HG03457 (cell line): ENCODE measurements at regions not wholly inside any gene's neighbourhood (a gene's known extent, or its start where the extent isn't known, plus 50 kb on each side); places are given as distances from the start of the nearest gene placed in this dataset.

Source experiments
- ATAC-seq: cut with Tn5 transposase; IDR thresholded peaks from one replicate; pipeline ENCODE4 v1.9.1; 2021; ENCODE audit warnings: moderate number of reproducible peaks; ENCODE audit not compliant: unreplicated experiment

DNA sequence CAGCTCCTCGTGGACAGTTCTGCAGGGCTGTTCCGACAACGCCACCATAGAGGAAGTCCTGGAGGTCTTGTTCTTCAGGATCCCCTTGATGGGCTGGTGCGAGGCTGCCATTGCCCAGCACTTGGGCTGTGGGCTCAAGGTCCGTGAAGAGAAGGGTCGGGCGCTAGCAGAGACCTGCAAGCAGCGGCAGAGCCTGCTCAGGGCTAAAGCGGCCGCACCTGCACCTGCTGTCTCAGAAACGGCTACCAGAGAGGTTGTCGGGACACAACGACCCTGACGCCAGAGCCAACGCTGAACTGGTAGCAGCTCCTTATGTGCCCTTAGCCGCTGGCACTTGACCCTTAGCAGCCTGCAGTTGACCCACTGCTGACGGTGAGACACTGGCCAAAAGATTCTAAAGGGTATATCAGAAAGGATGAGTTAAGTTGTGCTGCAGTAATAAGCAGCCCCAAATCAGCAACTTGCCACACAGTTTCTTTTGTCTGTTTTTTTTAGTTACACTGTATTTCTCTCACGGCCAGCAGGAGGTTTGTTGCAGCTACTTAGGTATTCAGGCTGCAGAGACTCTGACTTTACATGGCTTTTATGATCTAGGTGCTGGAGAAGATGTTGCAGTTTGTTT, 55.5 kb upstream of the ST6GAL2 start:
- ATAC-seq: no peak

- no peak for ATAC-seq
Measured at GRCh38 chr2:106943468-106944200, 57.7 kb upstream of the ST6GAL2 start.

DNA sequence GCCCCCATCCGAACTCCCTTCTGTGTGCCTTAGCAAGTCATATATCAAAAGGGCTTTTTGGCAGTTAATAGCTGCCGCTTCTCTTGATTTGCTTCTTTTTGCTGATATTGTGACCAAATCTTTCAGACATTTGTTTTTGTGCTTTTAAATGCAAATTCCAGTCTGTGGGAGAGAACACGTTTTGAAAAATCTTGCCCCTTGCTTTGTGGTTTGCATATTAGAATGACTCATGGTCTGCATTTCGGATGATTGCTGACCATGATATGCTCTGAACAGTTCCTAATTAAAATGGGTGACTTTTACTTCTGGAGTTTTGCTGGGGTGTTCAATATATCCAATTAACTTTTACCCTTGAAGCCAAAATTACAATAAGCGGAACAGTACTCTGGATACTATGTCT, 58.2 kb upstream of the ST6GAL2 start:
- ATAC-seq: no peak

DNA sequence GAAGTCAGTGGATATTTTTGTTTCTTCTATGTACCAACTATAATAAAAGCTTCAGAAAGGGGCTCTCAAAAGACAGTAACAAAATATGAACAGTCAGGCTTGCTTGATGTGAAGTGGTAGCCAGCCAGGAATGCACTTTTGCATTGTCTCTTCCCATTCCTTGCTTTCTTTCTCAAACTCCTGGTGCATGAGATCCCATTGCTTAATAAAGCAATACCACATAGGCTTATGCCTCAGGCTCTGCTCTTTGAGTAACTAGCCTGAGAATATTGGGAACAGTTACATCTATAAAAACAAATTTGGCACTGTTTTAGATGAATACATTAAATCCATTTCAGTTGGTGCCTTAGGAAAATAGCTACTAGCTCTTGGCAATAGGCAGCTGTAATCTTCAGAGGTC, 62.6 kb upstream of the ST6GAL2 start:
- ATAC-seq: no peak

- ATAC-seq: no peak
Measured at GRCh38 chr2:106953236-106953635, 67.3 kb upstream of the ST6GAL2 start.

DNA sequence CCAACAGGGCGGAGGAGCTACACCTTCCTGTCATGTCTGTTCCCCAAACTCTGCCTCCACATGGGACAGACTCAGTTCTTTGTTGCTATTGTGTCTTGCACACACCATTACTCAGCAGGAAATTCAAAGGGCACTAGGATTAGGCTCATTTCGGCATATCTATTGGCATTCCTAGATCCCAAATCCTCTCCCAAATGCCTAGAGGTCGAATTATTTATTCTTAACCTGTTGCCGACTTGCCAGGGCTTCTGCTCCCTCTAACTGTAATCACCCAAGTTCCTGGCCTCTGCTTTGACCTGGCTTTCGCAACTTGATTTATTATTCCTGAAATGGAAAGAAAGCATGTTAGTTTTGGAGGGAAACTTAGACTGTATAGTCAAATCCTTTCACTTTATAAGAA, 67.8 kb upstream of the ST6GAL2 start:
- ATAC-seq: no peak

- no peak for ATAC-seq
Measured at GRCh38 chr2:106954304-106954703, 68.3 kb upstream of the ST6GAL2 start.

DNA sequence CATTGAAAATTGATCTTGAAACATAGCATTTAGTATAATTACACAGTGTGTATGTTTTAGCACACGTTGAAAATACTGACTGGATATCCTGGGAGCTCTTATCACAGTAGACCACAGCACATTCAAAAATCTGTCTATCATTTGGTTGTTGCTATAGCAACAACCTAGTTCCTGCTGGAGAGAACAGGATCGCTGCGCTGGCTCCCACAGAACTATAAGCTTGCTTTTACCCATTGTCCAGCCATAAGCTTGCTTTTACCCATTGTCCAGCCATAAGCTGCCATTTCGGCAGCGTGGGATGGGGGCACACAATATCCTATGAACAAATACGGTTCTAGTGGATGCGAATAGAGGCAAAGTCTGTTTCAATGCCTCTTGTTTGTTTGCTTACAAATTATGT, 70.4 kb upstream of the ST6GAL2 start:
- ATAC-seq: no peak

DNA sequence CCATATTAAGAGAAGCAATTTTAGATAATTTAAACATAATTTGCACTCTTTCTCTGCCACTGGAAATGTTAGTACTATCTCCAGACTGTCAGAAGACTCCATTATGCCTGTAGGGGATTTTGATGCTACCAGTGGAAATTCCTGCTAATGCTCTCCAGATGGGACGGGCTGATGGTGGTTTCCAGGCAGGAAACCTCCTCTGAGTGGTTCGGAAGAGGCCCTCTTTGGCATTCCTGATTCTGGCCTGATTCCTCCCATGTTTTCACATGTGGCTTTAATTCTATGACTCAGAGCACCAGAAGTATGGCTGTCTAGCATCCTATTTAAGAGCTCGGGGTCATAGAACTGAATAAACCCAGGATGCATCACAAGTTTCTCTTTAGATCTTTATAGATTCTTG, 70.9 kb upstream of the ST6GAL2 start:
- no peak for ATAC-seq

- ATAC-seq: no peak
Measured at GRCh38 chr2:106959975-106960682, 74.2 kb upstream of the ST6GAL2 start.

GRCh38 chr2:106960683-106961161, 74.8 kb upstream of the ST6GAL2 start:
- no peak for ATAC-seq

DNA sequence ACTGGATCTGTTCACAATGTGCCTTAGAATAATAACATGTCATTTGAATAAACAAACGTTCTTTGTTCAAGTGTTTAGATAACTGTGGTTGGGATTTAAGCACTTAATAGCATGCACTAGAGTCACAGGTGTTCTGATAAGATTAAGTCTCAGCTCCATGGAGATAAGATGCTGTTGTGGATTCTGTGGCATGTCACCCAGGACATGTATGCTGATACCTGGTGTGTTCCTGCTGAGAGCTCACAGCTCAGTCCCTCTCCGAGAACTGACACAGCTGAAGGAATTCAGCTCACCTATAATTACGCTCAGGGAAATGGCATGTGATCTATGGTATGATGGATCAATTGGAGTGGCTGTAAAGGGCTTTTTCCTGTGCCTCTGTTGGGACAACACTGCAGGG, 75.4 kb upstream of the ST6GAL2 start:
- ATAC-seq: no peak

DNA sequence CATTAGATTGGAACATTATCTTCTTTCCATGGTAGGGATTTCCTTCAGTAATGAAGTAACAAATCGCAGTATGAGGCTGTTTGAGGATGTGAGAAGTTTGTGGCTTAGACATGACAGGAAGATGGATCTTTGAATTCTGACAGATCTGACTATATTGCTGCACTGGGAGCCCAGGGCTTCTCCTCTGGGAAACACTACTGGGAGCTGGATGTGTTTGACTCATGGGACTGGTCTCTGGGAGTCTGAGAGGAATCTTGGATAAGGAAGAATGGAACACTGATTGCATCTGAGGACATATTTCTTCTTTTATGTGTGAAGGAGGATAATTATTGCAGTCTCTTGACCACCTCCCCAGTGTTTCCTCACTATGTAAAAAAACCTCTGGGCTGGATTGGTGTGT, 77.2 kb upstream of the ST6GAL2 start:
- ATAC-seq: no peak

- no peak for ATAC-seq
Measured at GRCh38 chr2:106963893-106964292, 77.9 kb upstream of the ST6GAL2 start.

DNA sequence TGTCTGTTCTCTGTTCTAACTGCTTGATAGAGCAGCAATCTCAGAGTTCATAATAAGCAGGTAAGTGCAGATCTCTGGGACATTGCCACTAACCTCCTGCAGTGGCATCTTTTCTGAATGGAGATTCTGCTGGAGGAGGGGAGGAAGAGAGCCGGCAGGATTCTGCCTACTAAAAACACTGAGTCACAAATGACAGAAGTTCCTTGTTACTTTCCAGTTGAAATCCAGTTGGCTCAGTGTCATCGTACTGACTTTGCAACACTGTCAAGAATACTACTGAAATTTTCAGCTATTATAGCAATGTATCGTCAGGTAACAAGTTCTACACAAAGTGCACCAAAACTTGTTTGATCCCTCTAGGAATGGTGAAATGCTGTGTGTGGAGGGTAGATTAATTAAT, 79.6 kb upstream of the ST6GAL2 start:
- ATAC-seq: no peak

GRCh38 chr2:106969777-106970176, 83.8 kb upstream of the ST6GAL2 start:
- ATAC-seq: no peak

DNA sequence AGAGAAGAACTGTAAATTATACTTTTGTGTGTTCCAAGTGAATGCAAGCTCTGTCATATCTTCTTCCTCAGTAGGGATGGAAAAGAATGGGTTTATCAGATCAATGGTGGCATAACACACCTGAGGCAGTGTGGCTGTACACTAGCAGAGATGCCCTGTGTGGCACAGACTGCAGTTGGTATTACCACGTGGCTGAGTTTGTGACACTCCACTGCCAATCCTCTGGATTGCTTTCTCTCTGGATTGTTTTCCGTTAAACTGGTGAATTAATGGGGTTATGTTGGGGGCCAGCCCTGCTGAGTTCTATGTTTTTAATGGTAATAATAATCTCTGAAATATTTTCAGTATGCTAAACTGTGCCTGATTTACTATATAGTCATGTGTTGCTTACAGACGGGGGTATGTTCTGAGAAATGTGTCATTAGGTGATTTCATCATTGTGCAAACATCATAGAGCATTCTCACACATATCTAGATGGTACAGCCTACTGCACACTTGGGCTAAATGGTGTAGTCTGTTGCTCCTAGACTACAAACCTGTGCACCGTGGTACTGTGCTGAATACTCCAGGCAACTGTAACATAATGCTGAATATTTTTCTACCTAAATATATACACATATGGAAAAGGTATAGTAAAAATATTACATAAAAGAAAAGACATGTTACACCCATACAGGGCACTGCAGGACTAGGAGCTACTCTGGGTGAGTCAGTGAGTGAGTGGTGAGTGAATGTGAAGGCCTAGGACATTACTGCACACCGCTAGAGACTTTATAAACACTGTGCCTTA, 84.7 kb upstream of the ST6GAL2 start:
- no peak for ATAC-seq

DNA sequence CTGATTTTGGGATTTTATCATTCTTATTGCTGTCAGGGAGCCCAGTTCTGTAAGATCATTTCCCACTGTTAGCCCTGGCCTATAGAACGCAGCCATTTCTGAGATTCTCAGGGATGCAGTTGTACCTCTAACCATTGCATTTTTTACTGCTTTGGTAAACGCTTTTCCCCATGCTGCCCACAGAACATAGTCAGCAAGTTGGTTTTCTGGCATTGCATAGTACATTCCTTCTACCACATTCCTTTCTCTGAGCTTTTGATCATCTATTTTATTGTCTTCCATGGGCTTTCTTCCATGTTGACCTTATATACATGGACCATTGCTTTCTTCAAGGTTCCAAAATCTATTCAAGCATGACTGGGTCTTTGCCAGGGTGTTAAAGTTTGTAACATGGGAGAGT, 86.8 kb upstream of the ST6GAL2 start:
- ATAC-seq: no peak

GRCh38 chr2:106974891-106975290, 88.9 kb upstream of the ST6GAL2 start:
- no peak for ATAC-seq

DNA sequence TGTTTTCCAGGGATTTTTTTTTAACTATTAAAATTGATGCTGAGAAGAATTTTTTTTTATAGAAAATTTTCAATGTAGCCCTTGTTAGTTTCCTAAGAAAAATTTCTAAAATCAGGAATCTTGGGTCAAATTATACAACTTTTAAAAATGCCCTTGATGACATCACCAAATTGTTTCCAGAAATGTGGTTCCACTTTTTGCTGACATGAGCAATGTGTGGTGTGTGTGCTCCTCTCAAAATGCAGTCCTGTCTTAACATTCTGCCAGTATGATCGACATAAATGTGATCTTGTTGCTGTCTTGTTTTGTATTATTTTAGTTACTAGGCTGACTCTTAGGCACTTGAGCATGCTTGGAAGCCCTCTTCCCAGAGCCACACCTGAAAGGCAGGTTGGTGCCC, 89.7 kb upstream of the ST6GAL2 start:
- ATAC-seq: no peak

DNA sequence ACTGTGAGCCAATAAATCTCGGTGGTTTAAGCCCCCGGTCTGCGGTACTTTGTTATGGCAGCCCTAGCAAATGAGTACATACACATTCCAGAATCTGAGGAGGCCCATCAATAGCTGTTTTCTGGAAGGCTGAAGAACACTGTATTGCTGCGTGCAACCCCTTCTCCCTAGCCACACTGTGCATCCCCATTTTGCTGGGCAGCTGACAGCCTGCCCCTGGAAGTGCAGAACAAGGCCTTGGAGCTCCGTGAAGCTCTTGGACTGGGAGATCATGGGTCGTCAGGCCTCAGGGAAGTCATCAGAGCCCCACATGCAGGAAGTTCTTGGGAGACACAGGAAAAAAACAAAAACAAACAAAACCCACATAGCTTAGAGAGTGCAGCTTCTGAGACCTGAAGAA, 90.6 kb upstream of the ST6GAL2 start:
- no peak for ATAC-seq
